Right lobe of liver (tissue), 6 donors: ENCODE measurements at regions not wholly inside any gene's neighbourhood (a gene's known extent, or its start where the extent isn't known, plus 50 kb on each side); places are given as distances from the start of the nearest gene placed in this dataset.

ENCODE experiments used
- ATAC-seq, 4 donors: fragments of 200-7000 bp; cut with Tn5 transposase; one replicate each; pipeline ENCODE4 v1.9.1; 2020; ENCODE audit warnings: mild to moderate bottlenecking in 4 of 4, moderate library complexity in 4 of 4
- DNase-seq, 3 donors: peaks; one replicate each; pipeline ENCODE4 v3.0.0-alpha.2; 2020
- H3K27ac ChIP-seq, 3 donors: fragments of 200-600 bp; one replicate each; pipeline ENCODE4 v1.8.0; 2022
- H3K27me3 ChIP-seq, 2 donors: fragments of 200-600 bp; one replicate each; pipeline ENCODE4 v1.8.0; 2022
- H3K36me3 ChIP-seq, 4 donors: fragments of 200-600 bp; sonication (generic) in 1 of 4; one replicate each; pipeline versions ENCODE4 v1.5.1 to v1.8.0; 2017 to 2022; ENCODE audit warnings: control low read depth in 1 of 4
- H3K4me1 ChIP-seq, 4 donors: fragments of 200-600 bp; sonication (generic) in 1 of 4; one replicate each; pipeline versions ENCODE4 v1.5.1 to v1.8.0; 2017 to 2022; ENCODE audit warnings: control low read depth in 1 of 4
- H3K4me3 ChIP-seq, 3 donors: fragments of 200-600 bp; one replicate each; pipeline ENCODE4 v1.8.0; 2022
- H3K9me3 ChIP-seq, 4 donors: fragments of 200-600 bp; sonication (generic) in 1 of 4; one replicate each; pipeline versions ENCODE4 v1.5.1 to v1.8.0; 2017 to 2022; ENCODE audit warnings: control low read depth in 1 of 4
- POLR2A ChIP-seq: fragments of 450-650 bp; IDR thresholded peaks from one replicate; pipeline ENCODE4 v1.6.1; 2017; ENCODE audit warnings: antibody characterized with exemption, mild to moderate bottlenecking
- WGBS: methylation state at CpG from one replicate; pipeline ENCODE4 v1.1.6; 2018; ENCODE audit warnings: low coverage, low lambda C conversion rate; ENCODE audit not compliant: insufficient coverage; ENCODE audit errors: missing lambda C conversion rate; 5-methylcytosine and 5-hydroxymethylcytosine counted together
- intact Hi-C, 2 donors: fragments of 100-400 bp; cut with DNase I; formaldehyde crosslinking; loops; one replicate each; pipeline versions ENCODE4 v1.11.2 to v1.14.1; 2022
- TF ChIP-seq, protein P1 (sequence below), 4 donors: fragments of 200-600 bp in 3 of 4; fragments of 450-650 bp in 1 of 4; IDR thresholded peaks; one replicate each; pipeline versions ENCODE4 v1.5.1 to v1.8.0; 2016 to 2022; ENCODE audit warnings: antibody characterized with exemption in 4 of 4, mild to moderate bottlenecking in 2 of 4
- donor health status: DM: no; HTN: yes; CAD: no.
- donor health status: DM: no; HTN: no; CAD: no.
- donor health status: DM: no; HTN: no; CAD: no.
- donor health status: DM: no; HTN: yes; CAD: no.
- donor health status: DM: no; HTN: yes; CAD: no.

DNA sequence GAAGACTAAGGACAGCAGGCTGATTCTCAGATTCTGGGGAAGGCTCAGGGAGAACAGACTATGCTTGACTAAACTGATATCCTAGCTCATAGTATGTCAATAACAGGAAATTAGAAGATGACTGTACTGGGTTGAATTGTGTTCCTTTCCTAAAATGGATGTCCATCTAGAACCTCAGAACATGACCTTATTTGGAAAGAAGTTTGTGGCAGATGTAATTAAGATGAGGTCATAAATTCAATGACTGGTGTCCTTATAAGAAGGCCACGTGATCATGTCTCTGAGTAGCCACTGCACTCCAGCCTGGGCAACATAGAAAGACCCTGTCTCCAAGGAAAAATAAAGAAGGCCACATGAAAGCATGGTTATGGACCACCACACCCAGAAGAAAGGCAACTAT, 113.9 kb upstream of the STMND1 start:
- no peak overlapping the region for H3K4me3 ChIP-seq
- H3K36me3 ChIP-seq, result no peaks in the 10 kb centered on the region
- ATAC-seq (no peak), DNase-seq (no peak)
- 85% methylated on average over 1 of the region's 1 CpG for WGBS
- no peak for TF ChIP-seq POLR2A
- TF ChIP-seq, protein P1, sequence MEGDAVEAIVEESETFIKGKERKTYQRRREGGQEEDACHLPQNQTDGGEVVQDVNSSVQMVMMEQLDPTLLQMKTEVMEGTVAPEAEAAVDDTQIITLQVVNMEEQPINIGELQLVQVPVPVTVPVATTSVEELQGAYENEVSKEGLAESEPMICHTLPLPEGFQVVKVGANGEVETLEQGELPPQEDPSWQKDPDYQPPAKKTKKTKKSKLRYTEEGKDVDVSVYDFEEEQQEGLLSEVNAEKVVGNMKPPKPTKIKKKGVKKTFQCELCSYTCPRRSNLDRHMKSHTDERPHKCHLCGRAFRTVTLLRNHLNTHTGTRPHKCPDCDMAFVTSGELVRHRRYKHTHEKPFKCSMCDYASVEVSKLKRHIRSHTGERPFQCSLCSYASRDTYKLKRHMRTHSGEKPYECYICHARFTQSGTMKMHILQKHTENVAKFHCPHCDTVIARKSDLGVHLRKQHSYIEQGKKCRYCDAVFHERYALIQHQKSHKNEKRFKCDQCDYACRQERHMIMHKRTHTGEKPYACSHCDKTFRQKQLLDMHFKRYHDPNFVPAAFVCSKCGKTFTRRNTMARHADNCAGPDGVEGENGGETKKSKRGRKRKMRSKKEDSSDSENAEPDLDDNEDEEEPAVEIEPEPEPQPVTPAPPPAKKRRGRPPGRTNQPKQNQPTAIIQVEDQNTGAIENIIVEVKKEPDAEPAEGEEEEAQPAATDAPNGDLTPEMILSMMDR (IDR thresholded peaks at IDR 0.05), result no peak
- H3K27ac ChIP-seq, result no peak overlapping the region
- no peaks in the 10 kb centered on the region for H3K9me3 ChIP-seq
- peaks cover 0 to 21% (median 8%) of the 10 kb centered on the region in 4 donors for H3K4me1 ChIP-seq
- intact Hi-C loops, result no loop called here
- H3K27me3 ChIP-seq, result no peaks in the 10 kb centered on the region

DNA sequence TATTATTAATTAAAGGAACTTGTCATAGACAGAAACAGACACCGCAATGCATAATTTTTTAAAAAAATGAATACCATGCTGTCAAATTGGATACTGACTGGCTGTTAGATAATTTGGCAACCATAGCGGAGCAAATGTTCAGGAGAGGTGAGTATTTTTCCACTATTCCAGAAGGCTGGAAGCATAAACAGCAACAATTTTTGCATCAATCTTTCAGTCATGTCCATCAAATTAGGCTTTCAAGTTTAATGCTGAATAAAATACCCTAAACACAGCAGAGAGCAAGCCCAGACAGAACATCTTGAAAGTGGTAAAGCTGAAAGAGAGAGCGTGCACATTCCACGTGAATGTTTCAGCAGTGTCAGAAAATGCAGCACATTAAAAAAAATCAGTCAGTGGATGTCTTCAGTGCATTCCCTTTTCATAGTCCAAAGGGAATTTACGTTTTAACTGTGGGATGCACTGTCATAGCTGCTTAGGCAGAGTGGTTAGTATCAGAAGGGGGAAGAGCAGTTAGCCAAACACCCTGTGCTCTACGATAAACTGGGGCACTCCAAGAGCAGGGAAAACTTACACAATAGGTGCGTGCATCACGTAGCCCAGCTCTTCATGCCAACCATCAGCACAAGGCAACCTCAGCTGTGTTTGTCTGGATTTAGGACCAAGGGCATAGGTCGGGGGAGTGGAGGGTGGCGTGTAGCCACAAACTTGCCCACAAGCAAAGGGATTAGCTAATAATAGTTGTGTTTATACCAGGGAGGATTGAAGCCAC, 116.2 kb upstream of the STMND1 start:
- peak overlapping the region; percentile 71 to 84 (median 73) for H3K27ac ChIP-seq
- H3K4me1 ChIP-seq, result peaks cover 0 to 27% (median 8%) of the 10 kb centered on the region in 4 donors
- H3K9me3 ChIP-seq, result no peaks in the 10 kb centered on the region
- peak; percentile 91 to 99 (median 96) for ATAC-seq
- H3K27me3 ChIP-seq, result no peaks in the 10 kb centered on the region
- no peaks in the 10 kb centered on the region for H3K36me3 ChIP-seq
- WGBS, result 17% methylated on average over 10 of the region's 10 CpGs
- TF ChIP-seq, protein P1 (IDR thresholded peaks at IDR 0.05), result no peak
- no peak for TF ChIP-seq POLR2A
- peak; percentile 79 to 95 (median 88) for DNase-seq
- no peak overlapping the region for H3K4me3 ChIP-seq
- intact Hi-C loops, result no loop called here

DNA sequence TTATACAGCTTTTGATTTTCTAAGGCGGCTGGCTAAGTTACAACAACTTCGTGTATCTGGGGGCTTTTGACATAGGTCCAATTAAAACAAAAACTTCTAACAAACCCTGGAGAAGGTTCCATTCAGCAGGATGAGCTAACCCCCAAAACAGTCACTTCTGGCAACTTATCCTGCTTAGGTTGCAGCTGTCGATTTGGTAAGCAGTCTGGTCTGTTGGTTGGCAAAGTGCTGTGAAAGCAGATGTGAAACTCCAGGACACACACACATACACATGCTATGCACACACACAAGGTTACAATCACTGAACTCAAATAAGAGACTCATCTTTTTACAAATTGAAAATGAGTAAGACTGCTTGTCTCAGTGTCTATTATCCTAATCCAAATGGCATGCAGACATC, 119.0 kb upstream of the STMND1 start:
- no peaks in the 10 kb centered on the region for H3K27me3 ChIP-seq
- no peaks in the 10 kb centered on the region for H3K9me3 ChIP-seq
- peak in 2 of 4 donors; percentile 35 to 59 for ATAC-seq
- peak in 1 of 3 donors; percentile 51 for DNase-seq
- H3K4me1 ChIP-seq, result peaks cover 0 to 27% (median 8%) of the 10 kb centered on the region in 4 donors
- intact Hi-C loops, result no loop called here
- H3K4me3 ChIP-seq, result no peak overlapping the region
- TF ChIP-seq POLR2A, result no peak
- TF ChIP-seq, protein P1 (IDR thresholded peaks at IDR 0.05), result no peak
- WGBS, result 29% methylated on average over 3 of the region's 3 CpGs
- H3K27ac ChIP-seq, result no peak overlapping the region
- H3K36me3 ChIP-seq, result no peaks in the 10 kb centered on the region

DNA sequence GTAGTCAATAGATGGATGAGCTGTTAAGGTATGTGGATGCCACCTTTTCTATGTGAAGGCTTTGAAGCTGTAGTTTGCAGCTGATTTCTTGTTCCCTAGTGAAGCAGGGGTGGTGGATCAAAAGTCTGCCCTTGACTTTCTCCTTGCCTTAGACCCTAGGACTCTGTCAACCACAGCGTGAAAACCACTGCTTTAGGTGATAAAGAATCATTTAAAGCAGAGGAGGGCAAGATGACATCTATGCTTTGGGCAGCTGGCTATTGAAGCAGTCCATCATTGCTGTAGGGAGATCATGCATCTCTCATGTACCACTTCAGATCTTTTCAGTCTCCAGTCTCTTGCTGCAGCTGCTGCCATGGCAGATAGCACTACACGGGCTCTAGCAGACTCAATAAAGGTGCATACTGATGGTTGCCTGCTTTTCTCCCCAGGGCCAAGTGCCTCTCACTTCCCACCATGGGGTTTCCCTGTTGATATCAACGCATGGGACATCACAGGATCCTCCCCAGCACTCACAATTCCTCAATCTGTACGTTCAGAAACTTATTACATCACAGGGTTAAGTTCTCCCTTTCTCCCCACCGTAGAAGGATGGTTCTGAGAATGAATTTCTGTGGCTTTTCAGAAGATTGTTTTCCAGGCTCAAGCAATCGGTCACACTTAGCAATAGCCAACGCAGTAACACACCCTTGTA, 122.0 kb upstream of the STMND1 start:
- Histone ChIP-seq H3K4me3 (no peak overlapping the region), H3K27ac (no peak overlapping the region), H3K36me3 (no peaks in the 10 kb centered on the region), H3K4me1 (peaks cover 0 to 8% (median 0%) of the 10 kb centered on the region in 4 donors), H3K27me3 (no peaks in the 10 kb centered on the region), H3K9me3 (no peaks in the 10 kb centered on the region)
- ATAC-seq (no peak), DNase-seq (no peak)
- 66% methylated on average over 6 of the region's 7 CpGs for WGBS
- no peak for TF ChIP-seq POLR2A
- TF ChIP-seq, protein P1 (IDR thresholded peaks at IDR 0.05), result no peak
- intact Hi-C loops, result no loop called here
